ENCODE measurements at regions not wholly inside any gene's neighbourhood (a gene's known extent, or its start where the extent isn't known, plus 50 kb on each side); places are given as distances from the start of the nearest gene placed in this dataset.
"Not testable (repeated sequence)": the region's sequence is repeated elsewhere in the genome, so short reads cannot be mapped to it uniquely, and the experiment has no call there.

DNA sequence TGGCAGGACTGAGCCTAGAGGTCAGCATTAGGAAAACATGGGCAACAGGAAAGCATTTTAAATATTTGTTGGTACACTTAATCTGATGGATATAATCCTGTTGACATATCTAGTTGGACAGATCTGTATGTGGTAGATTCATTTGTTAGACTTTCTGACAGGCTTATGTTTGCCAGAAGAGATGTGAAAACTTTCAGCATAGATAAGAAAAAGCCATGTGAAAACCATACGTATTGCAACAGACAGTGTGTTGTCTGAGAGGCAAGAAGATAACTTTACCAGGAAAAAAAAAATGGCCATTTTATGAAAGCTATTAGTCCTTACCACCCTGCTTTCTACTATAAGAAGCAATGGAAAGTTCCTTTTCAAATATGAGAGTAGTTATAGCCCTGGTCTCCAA, 1902.2 kb upstream of the C9orf72 start:
- no peak for FAIRE-seq

GRCh38 chr9:29511680-29512079, 1938.4 kb upstream of the C9orf72 start:
- FAIRE-seq = no peak

- FAIRE-seq = no peak
Measured at GRCh38 chr9:29514336-29514735, 1941.1 kb upstream of the C9orf72 start.

GRCh38 chr9:29514862-29515261, 1941.6 kb upstream of the C9orf72 start:
- FAIRE-seq = no peak

- no peak for FAIRE-seq
Measured at GRCh38 chr9:29548436-29548835, 1975.2 kb upstream of the C9orf72 start.

- FAIRE-seq = no peak
Measured at GRCh38 chr9:29555502-29555901, 1982.2 kb upstream of the C9orf72 start.

- no peak for FAIRE-seq
Measured at GRCh38 chr9:29556317-29556716, 1983.0 kb upstream of the C9orf72 start.

GRCh38 chr9:29556746-29557145, 1983.5 kb upstream of the C9orf72 start:
- no peak for FAIRE-seq

- no peak for FAIRE-seq
Measured at GRCh38 chr9:29564564-29564963, 1991.3 kb upstream of the C9orf72 start.

DNA sequence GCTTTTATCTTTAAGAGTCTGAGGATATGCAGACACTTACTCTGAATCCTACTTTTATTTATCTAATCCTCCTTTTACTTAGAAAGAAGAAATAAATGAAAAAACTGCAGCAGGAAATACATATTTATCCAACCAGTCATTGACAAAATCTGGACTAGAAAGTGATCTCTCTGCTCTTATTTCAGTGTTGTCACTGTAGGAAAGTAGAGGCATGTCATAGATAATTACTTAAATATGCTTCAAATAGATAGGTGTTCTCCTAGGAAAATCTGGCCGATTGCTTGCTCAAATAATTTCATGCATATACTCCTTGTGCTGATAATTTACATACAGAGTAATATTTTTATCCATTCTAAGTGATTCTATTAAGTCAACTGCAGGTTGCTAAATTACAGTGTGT, 2001.9 kb upstream of the C9orf72 start:
- FAIRE-seq = no peak

DNA sequence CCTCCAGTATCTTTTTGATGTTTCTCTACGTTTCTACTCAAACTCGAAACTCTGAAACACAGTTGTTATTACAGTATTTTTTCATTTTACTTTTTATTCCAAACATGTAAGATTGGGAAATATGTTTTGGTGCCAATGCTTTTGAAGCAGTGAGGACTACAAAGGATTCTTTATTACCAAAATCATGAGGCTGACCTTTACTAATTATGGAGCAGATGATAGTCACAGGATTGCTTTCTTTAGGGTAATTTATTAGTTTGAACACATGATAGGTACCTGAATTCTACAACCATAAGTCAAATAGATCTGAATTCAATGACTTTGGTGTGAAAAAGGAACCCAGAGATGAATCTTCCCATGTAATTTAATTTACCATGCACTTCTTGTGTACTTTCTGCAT, 2015.1 kb upstream of the C9orf72 start:
- FAIRE-seq = no peak

DNA sequence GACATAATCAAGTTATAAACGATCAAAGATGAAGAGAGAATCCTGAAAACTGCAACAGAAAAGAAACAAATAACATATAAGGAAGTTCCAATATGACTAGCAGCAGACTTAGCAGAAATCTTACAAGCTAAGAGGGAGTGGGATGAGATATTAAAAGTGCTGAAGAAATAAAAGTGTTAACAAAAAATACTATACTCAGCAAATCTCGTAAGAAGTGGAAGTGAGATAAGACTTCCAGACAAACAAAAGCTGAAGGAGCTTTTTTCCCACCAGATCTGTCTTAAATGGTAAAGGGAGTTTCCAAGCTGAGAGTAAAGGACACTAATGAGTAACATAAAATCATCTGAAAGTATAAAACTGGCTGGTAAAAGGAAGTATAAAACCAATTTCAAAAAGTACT, 2036.0 kb upstream of the C9orf72 start:
- no peak for FAIRE-seq

GRCh38 chr9:29613773-29614172, 2040.5 kb upstream of the C9orf72 start:
- FAIRE-seq = no peak

DNA sequence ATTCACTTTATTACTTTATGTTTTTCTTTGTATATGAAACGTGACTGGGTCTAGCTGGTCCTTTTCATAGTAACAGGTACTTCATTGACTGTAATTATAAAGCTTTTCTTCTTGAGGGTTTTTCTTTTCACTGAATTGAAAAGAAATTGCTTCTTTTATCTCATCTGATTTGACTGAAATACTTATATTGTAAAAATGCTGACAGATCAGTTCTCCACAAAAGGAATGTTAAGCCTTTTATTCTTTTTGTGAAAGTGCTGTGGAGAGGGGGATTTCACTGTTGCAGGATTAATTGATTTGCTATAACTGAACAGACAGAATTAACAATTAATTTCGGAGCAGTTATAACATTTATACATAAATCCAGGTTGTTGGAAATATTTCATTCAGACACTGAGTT, 2043.6 kb upstream of the C9orf72 start:
- FAIRE-seq = no peak

- no peak for FAIRE-seq
Measured at GRCh38 chr9:29625292-29625731, 2052.0 kb upstream of the C9orf72 start.

GRCh38 chr9:29625931-29626330, 2052.7 kb upstream of the C9orf72 start:
- no peak for FAIRE-seq

- FAIRE-seq = not testable (repeated sequence)
Measured at GRCh38 chr9:29628856-29629255, 2055.6 kb upstream of the C9orf72 start.

GRCh38 chr9:29637471-29638237, 2064.4 kb upstream of the C9orf72 start:
- FAIRE-seq = no peak

- no peak for FAIRE-seq
Measured at GRCh38 chr9:29640507-29640906, 2067.2 kb upstream of the C9orf72 start.

- FAIRE-seq = peak; percentile 66
Measured at GRCh38 chr9:29644514-29644913, 2071.2 kb upstream of the C9orf72 start.

GRCh38 chr9:29647451-29647850, 2074.2 kb upstream of the C9orf72 start:
- FAIRE-seq = no peak

DNA sequence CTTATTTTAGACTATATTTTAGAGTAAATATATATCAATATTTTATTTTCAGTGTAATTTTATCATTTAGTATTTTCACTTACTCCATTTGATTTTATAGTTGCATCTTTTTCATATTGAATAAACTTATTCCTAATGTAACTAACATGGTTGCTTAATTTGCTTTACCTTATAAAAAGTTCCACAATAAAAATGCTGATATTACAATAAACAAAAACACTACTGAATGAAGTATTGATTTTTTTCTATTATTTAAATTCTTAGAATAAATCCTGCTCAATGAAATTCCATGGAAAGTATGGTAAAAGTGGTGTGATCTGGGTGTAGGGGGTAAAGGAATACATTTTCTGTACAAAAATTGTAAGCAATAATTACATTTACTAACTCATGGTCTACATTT, 2074.9 kb upstream of the C9orf72 start:
- no peak for FAIRE-seq

DNA sequence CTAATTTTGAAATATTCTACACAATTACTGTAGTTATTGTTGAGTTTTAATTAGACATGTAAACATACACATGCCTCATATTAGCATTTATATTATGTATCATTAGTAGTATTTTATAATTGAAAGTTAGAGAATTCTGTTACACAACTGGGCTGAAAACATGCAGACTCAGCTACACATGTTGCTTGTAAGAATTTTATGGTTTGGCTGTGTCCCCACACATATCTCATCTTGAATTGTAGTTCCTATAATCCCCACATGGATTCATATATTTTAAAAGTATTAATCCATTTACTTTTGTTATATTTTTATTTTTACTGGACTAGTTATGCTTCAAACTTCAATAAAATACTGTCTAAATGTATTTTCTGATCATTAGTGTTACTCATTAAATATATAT, 2075.3 kb upstream of the C9orf72 start:
- FAIRE-seq = no peak

DNA sequence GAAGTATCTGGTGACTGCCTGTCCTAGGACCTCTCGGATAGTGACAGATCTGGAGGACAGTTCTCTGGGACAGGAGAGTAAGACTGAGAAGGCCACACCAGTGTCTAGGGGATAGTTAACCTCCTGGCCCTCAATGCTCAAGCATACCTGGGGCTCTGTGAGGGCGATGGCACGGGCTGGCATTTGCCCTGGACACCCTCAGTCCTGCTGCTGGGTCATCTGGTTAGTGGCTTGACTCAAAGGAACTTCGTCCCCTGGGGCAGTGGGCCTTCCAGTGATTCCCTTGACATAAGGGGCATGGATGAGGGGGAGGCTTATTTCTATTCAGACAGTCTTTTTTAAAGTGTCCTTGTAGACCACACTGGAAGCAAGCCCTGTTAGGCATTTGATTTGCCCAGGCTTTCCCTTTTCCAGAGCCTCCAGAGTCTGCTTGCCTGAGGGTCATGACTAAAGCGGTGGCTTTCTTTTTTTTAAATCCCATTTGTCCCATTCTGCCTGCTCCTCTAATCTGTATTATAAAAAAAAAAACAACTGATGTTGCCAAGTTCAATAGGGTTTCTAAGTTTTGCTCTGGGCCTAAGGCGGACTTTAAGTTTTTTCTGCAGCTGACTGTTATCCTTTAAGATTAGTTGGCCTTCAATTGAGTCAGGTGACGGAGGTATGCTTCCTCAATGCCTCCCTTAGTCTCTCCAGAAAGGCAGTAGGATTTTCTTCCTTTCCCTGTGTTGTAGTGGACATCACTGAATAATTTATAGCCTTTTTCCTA, 2083.5 kb upstream of the C9orf72 start:
- no peak for FAIRE-seq

All from islet of Langerhans (tissue), 1 donor.